Fibroblast of peridontal ligament (primary cell): ENCODE measurements at regions not wholly inside any gene's neighbourhood (a gene's known extent, or its start where the extent isn't known, plus 50 kb on each side); places are given as distances from the start of the nearest gene placed in this dataset.

Experiments
- DNase-seq: peaks from one replicate; pipeline ENCODE4 v3.0.0-alpha.2; 2010; ENCODE audit errors: extremely low read depth

GRCh38 chr18:78562531-78562961, 417.1 kb upstream of the SALL3 start:
- no peak for DNase-seq

- DNase-seq, result no peak
Observed at GRCh38 chr18:78563110-78563509, 416.5 kb upstream of the SALL3 start.

GRCh38 chr18:78564030-78564429, 415.6 kb upstream of the SALL3 start:
- no peak for DNase-seq

GRCh38 chr18:78564518-78564917, 415.1 kb upstream of the SALL3 start:
- no peak for DNase-seq

- DNase-seq, result no peak
Observed at GRCh38 chr18:78565240-78565639, 414.4 kb upstream of the SALL3 start.

- DNase-seq, result no peak
Observed at GRCh38 chr18:78566065-78566464, 413.6 kb upstream of the SALL3 start.

GRCh38 chr18:78566720-78567119, 412.9 kb upstream of the SALL3 start:
- no peak for DNase-seq

GRCh38 chr18:78571063-78571785, 408.4 kb upstream of the SALL3 start:
- no peak for DNase-seq

- no peak for DNase-seq
Observed at GRCh38 chr18:78571831-78572347, 407.7 kb upstream of the SALL3 start.

- no peak for DNase-seq
Observed at GRCh38 chr18:78573773-78574172, 405.8 kb upstream of the SALL3 start.

GRCh38 chr18:78576967-78577366, 402.7 kb upstream of the SALL3 start:
- DNase-seq, result no peak

- no peak for DNase-seq
Observed at GRCh38 chr18:78579449-78579848, 400.2 kb upstream of the SALL3 start.

GRCh38 chr18:78579854-78580577, 399.6 kb upstream of the SALL3 start:
- no peak for DNase-seq

GRCh38 chr18:78580835-78581339, 398.7 kb upstream of the SALL3 start:
- no peak for DNase-seq

- no peak for DNase-seq
Observed at GRCh38 chr18:78582181-78582709, 397.4 kb upstream of the SALL3 start.

GRCh38 chr18:78582898-78583738, 396.5 kb upstream of the SALL3 start:
- no peak for DNase-seq

- no peak for DNase-seq
Observed at GRCh38 chr18:78583739-78584458, 395.7 kb upstream of the SALL3 start.

- DNase-seq, result no peak
Observed at GRCh38 chr18:78584459-78585022, 395.1 kb upstream of the SALL3 start.

GRCh38 chr18:78586586-78586985, 393.0 kb upstream of the SALL3 start:
- DNase-seq, result no peak

- DNase-seq, result no peak
Observed at GRCh38 chr18:78587096-78587495, 392.5 kb upstream of the SALL3 start.
